SIG-M5 treated with dmso at 0.1 percent for 504 hours (cell line): ENCODE measurements at regions not wholly inside any gene's neighbourhood (a gene's known extent, or its start where the extent isn't known, plus 50 kb on each side); places are given as distances from the start of the nearest gene placed in this dataset.

ENCODE experiments used
- DNase-seq: peaks from one replicate; lab custom pipeline; 2025; ENCODE audit not compliant: unreplicated experiment; lab: John Stamatoyannopoulos, UW

- no peak for DNase-seq
These were observed 168.6 kb upstream of the IRX3 start for GRCh38 chr16:54455030-54455725.

GRCh38 chr16:54454616-54455015 is 168.0 kb upstream of the IRX3 start:
- no peak for DNase-seq

DNA sequence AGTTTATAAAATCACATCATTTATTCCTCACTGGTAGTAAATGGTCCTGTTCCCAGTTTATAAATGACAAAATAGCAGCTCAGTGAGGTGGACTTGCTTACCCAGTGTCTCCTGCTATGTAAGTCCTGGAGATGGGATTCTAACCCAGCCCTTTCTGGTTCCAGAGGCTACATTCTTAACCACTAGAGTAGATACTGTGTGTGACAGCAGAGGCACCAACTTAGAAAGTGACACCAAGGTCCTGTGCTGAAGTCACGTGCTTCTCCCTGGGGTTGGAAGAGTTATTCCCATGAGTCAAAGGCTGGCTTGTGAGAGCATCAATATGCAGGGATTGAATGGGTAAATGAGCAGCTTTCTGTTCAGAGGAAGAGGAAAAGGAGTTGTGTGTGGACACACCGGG is 167.3 kb upstream of the IRX3 start:
- DNase-seq, result no peak

GRCh38 chr16:54447576-54448440 is 161.2 kb upstream of the IRX3 start:
- peak; percentile 30 for DNase-seq

GRCh38 chr16:54446639-54447038 is 160.1 kb upstream of the IRX3 start:
- DNase-seq, result peak; percentile 78

GRCh38 chr16:54444851-54445458 is 158.4 kb upstream of the IRX3 start:
- no peak for DNase-seq

- no peak for DNase-seq
These were observed 157.3 kb upstream of the IRX3 start for GRCh38 chr16:54443839-54444238.

DNA sequence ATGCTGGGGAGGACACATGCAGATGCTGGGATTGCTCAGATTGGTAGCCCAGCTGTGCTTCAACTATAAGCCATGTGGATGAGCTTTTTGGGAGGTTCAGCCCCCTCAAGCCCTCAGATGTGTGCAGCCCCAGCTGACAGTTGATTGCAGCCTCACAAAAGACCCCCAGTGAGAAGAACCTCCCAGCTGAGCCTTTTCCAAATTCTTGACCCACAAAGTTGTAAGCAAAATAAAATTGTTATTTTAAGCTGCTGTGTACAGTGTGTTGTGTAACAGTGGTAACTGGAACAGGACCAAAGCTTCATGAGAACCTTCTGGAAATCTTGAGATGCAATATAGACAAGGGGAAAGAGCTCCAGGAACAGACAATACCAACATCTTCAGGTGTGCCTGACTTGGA is 156.8 kb upstream of the IRX3 start:
- DNase-seq, result no peak

GRCh38 chr16:54442864-54443263 is 156.3 kb upstream of the IRX3 start:
- no peak for DNase-seq

DNA sequence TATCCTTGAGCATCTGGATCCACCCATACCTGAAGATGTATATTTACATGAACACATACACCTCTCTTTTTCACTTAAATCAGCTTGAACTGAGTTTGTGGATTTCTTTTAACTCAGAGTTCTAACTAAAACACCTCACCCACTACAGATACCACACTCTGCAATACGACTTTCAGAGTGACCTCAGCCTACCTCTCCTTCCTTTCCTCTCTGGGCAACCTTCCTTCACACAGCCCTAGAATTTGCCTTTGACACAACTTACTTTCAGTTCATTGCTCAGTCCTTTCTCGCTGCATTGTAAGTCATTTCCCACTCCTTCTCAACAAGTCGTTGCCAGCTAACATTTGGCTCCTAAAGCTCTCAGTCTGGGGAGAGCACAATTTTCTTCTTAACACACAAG is 151.9 kb upstream of the IRX3 start:
- no peak for DNase-seq

DNA sequence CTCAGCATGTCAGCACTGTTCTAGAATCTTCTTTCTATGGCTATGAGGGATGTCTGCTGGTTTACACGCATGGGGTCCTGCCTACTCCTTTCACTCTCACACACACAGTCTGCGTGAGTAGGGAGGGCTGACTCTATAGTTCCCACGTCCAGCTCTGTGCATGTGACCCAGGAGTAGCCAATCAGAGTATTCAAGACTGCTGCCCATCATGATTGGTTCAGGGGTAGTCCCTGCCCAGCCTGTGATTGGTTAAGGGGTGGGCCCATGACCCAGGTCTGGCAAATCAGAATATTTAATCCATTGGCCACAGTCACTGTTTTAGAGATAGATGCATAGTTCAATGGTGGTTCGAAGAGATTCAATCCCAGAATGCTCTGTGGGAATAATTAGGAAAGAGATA is 151.3 kb upstream of the IRX3 start:
- no peak for DNase-seq

GRCh38 chr16:54437401-54437800 is 150.8 kb upstream of the IRX3 start:
- no peak for DNase-seq

GRCh38 chr16:54436346-54436745 is 149.8 kb upstream of the IRX3 start:
- DNase-seq, result no peak

DNA sequence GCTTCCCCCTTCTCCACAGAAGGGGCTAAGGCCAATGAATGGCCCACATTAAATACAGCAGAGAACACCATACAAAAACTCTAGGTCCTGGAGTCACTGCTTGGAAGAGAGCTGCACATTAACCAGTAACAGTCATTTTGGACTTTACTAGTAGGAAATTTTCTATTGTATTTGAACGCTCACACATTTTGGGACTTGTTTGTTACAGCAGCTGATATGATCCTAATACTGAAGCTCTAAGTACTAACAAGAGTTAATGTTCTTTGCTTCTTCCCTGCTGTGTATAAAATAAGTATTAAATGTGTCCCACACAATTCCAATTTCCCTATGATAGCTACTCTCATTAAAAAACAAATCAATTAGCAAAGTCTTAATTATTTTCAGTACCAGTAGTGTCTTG is 148.3 kb upstream of the IRX3 start:
- DNase-seq, result no peak

DNA sequence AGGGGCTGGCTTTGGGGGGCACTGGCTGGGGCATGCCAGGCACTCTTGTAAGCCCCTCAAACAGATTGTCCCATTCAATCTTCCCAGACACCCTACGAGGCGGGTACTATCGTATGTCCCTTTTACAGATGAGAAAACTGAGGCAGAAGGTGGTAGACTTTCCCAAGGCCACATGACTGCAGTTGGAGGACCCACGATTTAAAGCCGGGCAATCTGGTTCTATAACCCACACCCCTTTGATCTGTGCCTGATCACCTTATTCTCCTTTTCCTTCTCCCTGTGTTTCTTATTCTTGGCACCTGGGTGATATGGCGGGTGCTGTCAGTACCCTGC is 146.3 kb upstream of the IRX3 start:
- no peak for DNase-seq

GRCh38 chr16:54431997-54432896 is 145.7 kb upstream of the IRX3 start:
- no peak for DNase-seq

DNA sequence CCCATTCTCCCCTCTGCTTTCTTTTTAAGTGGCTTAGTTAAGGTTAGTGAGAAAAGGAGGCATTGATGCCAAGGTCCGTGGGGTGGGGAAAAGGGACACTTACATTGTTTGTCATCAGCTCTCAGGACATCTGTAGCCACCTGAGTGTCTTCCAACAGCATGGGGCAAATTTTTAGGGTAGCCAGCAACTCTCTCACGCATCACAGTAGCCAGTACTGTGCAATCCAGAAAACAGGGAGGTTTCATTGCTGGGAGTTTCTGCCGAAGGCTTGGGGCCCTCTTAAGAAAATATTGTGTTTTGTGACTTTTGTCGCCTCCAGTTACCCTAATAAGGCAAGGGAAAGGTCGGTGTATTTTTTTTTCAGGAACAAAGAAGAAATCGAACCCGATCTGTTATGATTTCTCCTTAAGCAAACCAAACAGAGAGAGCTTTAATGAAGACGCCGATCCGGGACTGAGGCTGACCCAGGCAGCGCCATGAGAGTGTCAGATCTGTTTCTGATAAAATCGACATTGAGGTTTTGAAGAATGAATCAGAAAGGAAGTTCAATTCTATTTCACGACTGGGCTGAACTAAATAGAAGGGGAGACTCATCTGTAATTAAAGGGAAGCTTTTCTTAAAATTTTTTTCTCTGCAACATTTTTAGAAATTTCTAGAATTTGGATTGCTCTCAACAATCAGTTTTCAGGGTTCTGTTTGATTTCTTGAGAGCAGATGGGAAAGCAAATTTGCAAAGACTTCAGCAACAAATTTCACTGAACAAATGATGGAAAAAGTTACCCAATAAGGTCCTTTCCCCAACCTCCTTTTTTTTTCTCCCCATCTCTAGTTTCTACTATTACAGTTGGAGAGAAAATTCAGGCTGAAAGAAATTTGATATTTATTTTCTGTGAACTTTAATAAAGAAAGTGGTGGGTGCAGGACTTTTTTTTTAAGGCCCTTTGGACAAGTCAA is 144.7 kb upstream of the IRX3 start:
- DNase-seq, result no peak

GRCh38 chr16:54430491-54431030 is 144.0 kb upstream of the IRX3 start:
- DNase-seq, result no peak

DNA sequence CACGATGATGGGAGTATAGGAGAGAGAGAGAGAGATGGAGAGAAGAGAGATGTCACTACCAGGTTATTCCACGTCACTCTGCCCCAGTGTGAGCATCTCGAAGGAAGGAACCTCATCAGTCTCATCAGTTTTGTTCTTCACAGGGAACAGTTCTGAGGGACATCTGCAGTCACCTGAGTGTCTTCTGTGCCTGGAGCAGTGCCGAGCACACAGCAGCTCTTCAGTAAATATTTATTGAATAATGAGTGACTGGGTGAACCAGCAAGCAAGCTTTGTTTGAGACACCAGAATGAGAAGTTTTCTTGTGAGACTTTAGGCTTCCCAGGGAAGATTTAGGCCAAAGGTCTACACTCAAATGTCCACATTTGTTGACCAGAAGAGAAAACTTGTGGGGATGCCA is 142.4 kb upstream of the IRX3 start:
- no peak for DNase-seq

- no peak for DNase-seq
These were observed 139.9 kb upstream of the IRX3 start for GRCh38 chr16:54426553-54426849.
